Type B pancreatic cell (in vitro differentiated cells): ENCODE measurements at regions not wholly inside any gene's neighbourhood (a gene's known extent, or its start where the extent isn't known, plus 50 kb on each side); places are given as distances from the start of the nearest gene placed in this dataset.

Experiments
- DNase-seq: peaks from one replicate; pipeline ENCODE4 v3.0.0; 2021; ENCODE audit warnings: mixed read lengths; ENCODE audit not compliant: unreplicated experiment; ENCODE audit errors: extremely low spot score
- H3K27ac Mint-ChIP-seq: 2 replicates; pipeline ENCODE4 v1.8.0; 2021; ENCODE audit warnings: mild to moderate bottlenecking, mixed read lengths
- H3K27me3 Mint-ChIP-seq: 2 replicates; pipeline ENCODE4 v1.8.0; 2021; ENCODE audit warnings: mixed read lengths
- H3K36me3 Mint-ChIP-seq: 2 replicates; pipeline ENCODE4 v1.8.0; 2021; ENCODE audit warnings: mixed read lengths
- H3K4me1 Mint-ChIP-seq: one replicate; pipeline ENCODE4 v1.8.0; 2021; ENCODE audit warnings: mixed read lengths; ENCODE audit not compliant: unreplicated experiment
- H3K4me3 Mint-ChIP-seq: 2 replicates; pipeline ENCODE4 v1.8.0; 2021; ENCODE audit warnings: mild to moderate bottlenecking, mixed read lengths
- H3K9me3 Mint-ChIP-seq: 2 replicates; pipeline ENCODE4 v1.8.0; 2021; ENCODE audit warnings: mixed read lengths
- CTCF ChIP-seq: fragments of 200-600 bp; sonication (generic); conservative IDR thresholded peaks from 2 replicates; pipeline ENCODE4 v1.5.0; 2021; ENCODE audit warnings: antibody characterized with exemption, mild to moderate bottlenecking

- DNase-seq: peak; percentile 55
- peaks cover 17% of the 10 kb centered on the region for H3K4me1 Mint-ChIP-seq
- no peaks in the 10 kb centered on the region for H3K36me3 Mint-ChIP-seq
- no peak for TF ChIP-seq CTCF
- H3K4me3 Mint-ChIP-seq: no peak overlapping the region
- H3K27ac Mint-ChIP-seq: no peak overlapping the region
- no peaks in the 10 kb centered on the region for H3K9me3 Mint-ChIP-seq
- H3K27me3 Mint-ChIP-seq: peaks cover 4% of the 10 kb centered on the region
Observed at GRCh38 chr2:128789221-128789620, 470.6 kb upstream of the HS6ST1 start.

GRCh38 chr2:128789776-128790455 lies 471.2 kb upstream of the HS6ST1 start:
- Mint-ChIP-seq H3K9me3 (no peaks in the 10 kb centered on the region), H3K4me1 (peaks cover 17% of the 10 kb centered on the region), H3K27ac (no peak overlapping the region), H3K36me3 (no peaks in the 10 kb centered on the region), H3K4me3 (no peak overlapping the region), H3K27me3 (peaks cover 4% of the 10 kb centered on the region)
- peak; percentile 44 for DNase-seq
- TF ChIP-seq CTCF: no peak

GRCh38 chr2:128790541-128791001 lies 471.9 kb upstream of the HS6ST1 start:
- Mint-ChIP-seq H3K9me3 (no peaks in the 10 kb centered on the region), H3K4me3 (no peak overlapping the region), H3K27ac (no peak overlapping the region), H3K4me1 (peaks cover 17% of the 10 kb centered on the region), H3K27me3 (peaks cover 6% of the 10 kb centered on the region), H3K36me3 (no peaks in the 10 kb centered on the region)
- DNase-seq: peak; percentile 29
- no peak for TF ChIP-seq CTCF

GRCh38 chr2:128791120-128791984 lies 472.7 kb upstream of the HS6ST1 start:
- peaks cover 14% of the 10 kb centered on the region for H3K4me1 Mint-ChIP-seq
- no peaks in the 10 kb centered on the region for H3K36me3 Mint-ChIP-seq
- no peak overlapping the region for H3K27ac Mint-ChIP-seq
- DNase-seq: no peak
- H3K9me3 Mint-ChIP-seq: no peaks in the 10 kb centered on the region
- peaks cover 9% of the 10 kb centered on the region for H3K27me3 Mint-ChIP-seq
- no peak overlapping the region for H3K4me3 Mint-ChIP-seq
- no peak for TF ChIP-seq CTCF

GRCh38 chr2:128791985-128792320 lies 473.3 kb upstream of the HS6ST1 start:
- Mint-ChIP-seq H3K27me3 (peaks cover 8% of the 10 kb centered on the region), H3K27ac (no peak overlapping the region), H3K4me3 (no peak overlapping the region), H3K9me3 (no peaks in the 10 kb centered on the region), H3K4me1 (peaks cover 10% of the 10 kb centered on the region), H3K36me3 (no peaks in the 10 kb centered on the region)
- TF ChIP-seq CTCF: no peak
- DNase-seq: no peak
